HPDE6-E6E7 (cell line): ENCODE measurements at regions not wholly inside any gene's neighbourhood (a gene's known extent, or its start where the extent isn't known, plus 50 kb on each side); places are given as distances from the start of the nearest gene placed in this dataset.

Source experiments
- DNase-seq: peaks from one replicate; pipeline ENCODE4 v3.0.0; 2011; ENCODE audit warnings: missing footprints; ENCODE audit errors: extremely low spot score

- no peak for DNase-seq
Measured at GRCh38 chr4:26104056-26104685, 190.2 kb downstream of the SMIM20 start.

DNA sequence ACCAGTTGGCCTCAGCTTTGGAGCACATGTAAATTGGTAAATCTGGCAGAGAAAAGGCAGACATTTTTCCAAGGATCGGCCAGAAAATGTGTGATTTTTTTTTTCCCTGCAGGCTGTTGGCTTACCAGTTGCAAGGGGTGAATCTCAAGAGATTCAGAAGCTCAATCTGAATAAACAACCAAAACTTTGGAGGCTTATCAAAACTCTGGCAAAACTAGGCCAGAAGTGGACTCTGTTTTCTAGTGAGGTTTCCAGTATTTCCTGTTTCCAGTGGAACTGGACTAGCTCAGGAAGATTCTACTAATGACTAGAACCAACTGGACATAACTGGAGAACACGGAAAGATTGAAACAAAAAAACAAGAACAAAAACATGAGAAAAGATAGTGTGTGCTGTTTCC is 191.3 kb downstream of the SMIM20 start:
- DNase-seq: no peak

GRCh38 chr4:26105815-26106699 is 192.0 kb downstream of the SMIM20 start:
- DNase-seq: no peak

DNA sequence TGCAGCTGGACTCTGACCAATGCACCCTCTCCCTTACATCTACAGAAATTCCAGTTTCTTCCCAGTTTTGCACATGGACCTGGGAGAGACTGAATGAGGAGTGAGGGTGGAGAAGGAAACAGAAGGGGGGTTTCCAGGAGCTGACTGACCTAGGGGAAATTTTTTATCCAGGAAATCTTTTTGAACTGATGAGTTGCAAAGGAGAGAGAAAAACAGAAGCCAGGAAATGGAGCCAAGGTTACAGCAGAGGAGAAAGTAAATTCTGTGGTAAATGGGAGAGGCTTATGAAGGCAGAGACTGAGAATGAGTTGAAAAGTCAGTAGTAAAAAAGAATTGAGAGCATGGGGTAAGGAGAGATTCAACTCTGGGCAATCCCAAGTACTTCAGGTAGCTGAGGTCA is 192.8 kb downstream of the SMIM20 start:
- no peak for DNase-seq

- no peak for DNase-seq
Measured at GRCh38 chr4:26108054-26108453, 194.0 kb downstream of the SMIM20 start.

DNA sequence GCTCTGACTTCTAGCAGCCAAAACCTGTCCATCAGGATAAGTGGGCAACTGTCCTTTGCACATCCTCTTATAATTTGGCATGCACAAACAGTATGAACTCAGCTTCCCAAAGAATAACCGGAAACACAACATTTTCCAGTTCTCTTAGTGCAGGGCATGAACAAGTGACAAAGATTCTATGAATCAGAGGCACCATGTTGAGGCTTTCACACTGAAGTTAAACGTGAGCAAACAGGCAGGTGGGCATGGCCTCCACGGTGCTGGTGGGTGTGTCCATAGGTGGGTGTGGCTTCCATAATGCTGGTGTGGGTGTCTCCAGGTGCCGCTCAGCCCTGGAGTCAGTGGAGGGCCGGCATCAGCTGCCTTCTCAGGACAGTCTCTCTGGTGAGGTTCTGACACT is 196.5 kb downstream of the SMIM20 start:
- no peak for DNase-seq

- DNase-seq: no peak
Measured at GRCh38 chr4:26113339-26113940, 199.4 kb downstream of the SMIM20 start.

DNA sequence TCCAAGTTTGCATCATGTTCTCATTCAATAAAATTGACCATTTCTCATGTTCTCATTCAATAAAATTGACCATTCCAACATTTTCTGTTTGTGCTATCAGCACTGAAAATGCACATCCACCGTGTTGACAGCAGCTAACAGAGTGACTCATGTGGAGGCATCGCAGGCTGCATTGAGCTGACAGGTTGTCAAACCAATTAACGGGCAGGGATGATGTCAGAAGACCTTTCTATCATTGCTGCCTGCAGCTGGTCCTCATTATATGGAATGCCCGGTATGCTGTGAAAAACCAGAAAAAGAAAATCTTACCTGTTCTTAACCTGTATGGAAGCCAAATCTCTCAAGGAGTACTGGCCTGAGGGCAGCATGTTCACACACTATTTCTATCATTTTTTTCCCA is 202.0 kb downstream of the SMIM20 start:
- no peak for DNase-seq

DNA sequence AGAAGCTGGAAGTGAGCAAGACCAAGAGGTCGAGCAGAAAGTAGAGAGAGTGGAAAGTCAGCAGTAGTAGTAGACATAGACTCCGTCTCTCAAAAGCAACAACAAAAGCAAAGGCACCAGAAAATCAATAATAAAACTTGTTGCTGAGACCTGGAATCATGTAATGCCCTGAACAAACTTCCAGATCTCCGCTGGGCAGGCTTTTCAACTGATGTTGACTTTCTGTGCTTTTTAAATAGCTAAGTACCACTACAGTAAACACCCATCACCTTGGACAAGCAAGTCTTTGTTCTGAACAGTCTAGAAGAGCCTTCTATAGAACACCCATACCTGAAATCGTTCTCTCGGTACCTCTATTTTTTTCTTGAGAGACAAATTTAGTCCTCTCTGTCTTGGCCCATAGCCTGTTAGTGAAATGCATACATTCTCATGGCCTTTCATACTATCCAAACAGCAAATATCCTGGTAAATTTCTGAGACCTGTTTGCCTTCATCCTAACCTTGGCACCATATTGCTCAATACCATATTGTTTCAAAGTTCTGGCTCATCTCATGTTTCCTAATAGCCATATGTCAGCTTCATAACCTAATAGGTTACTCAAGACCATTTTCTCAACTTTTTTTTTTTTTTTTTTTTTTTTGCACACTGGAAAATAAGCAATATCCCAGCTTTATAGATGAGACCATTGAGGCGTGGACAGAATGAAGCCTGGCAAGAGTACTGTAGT is 200.6 kb upstream of the RBPJ start:
- no peak for DNase-seq

DNA sequence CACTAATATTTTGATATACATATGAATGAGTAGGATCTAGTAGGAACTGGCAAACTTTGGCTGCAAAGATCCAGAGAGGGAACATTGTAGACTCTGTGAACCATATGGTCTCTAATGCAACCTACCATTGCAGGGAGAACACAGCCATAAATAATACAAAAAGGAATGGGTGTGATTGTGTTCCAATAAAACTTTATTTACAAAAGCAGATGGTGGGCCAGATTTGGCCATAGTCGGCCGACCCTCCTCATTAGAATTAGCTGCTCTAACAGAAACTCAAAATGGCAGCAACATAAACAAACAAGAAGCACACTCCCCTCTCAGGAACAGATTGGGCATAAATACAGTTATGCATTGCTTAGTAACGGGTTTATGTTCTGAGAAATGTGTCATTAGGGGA is 198.1 kb upstream of the RBPJ start:
- DNase-seq: no peak

- no peak for DNase-seq
Measured at GRCh38 chr4:26124753-26125321, 196.0 kb upstream of the RBPJ start.

- DNase-seq: no peak
Measured at GRCh38 chr4:26126143-26126718, 194.6 kb upstream of the RBPJ start.

DNA sequence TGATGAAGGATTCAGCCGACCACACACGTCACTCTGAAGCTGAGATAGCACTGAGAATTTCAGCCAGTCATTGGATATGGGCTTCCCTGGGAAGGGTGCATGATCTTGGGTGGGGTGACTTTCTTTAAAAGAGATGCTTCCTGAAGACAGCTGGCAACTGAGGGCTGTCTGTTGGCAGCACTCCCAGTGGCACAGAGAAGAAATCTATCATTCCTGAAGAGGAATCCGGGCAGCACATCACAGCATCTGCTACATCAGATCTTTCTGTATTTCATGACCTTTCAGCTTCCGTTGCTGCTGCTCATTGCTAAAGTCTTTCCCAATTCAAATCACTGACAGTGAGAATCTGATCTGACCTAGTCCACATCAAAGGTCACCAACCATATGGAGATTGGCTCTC is 193.8 kb upstream of the RBPJ start:
- no peak for DNase-seq

DNA sequence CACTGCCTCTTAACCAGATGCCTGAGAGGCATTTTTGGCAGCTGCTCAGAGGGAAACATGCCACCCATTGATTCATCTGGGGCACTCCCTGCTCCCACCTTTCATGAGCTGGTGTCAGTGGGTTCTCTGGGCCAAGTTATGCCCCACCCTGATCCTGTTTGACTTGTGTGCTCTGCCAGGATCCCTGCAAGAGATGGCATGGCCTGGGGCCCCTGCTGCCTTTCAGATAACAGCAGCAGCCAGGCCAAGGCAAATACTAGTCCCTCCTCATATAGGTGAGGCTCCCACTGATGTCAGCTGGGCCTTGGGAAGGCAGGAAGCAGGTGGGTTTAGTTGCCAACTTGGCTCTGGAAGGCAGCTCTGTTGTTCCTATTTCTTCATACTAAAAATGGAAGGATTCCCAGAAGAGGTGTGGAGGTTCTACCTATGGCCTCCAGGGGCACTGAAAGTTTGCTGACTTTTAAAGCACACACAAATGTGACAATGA is 192.9 kb upstream of the RBPJ start:
- DNase-seq: peak; percentile 54

DNA sequence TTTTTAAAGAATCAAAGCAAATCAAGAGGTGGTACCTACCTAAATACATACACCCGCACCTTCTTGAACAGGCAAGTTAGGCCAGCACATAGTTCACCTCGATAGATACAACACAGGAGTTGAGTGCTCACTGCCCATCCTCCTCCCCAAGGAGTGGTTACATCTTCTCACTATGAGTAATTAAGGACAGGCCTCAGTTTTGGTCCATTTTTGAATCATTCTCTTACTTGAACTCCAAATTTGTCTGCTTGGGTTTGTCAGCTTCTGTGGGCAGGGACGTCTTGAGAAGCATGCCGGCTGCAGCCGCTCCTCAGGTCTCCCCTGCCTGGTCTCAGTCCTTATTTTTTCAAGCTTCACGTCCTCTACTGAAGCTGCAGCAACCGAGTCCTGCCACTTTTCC is 190.6 kb upstream of the RBPJ start:
- no peak for DNase-seq

GRCh38 chr4:26130841-26131432 is 189.9 kb upstream of the RBPJ start:
- DNase-seq: no peak

DNA sequence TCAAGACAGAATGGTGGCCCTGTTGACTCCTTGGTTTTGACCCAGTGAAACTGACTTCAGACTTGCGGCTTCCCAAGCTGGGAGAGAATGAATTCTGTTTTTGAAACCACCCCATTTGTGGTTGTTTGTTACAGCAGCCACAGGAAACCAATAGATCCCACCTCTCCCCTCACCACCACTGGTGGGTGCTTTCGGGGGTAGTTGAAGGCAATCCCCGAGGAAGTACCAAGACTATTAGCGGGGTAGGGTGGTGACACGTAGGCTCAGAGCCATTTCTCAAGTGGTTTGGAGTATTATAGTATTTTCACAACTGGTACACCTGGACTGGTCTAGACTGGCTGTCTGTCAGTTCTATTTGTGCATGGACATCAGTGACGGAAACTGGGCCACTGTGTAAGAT is 189.1 kb upstream of the RBPJ start:
- DNase-seq: no peak

GRCh38 chr4:26132858-26133257 is 188.0 kb upstream of the RBPJ start:
- DNase-seq: no peak

DNA sequence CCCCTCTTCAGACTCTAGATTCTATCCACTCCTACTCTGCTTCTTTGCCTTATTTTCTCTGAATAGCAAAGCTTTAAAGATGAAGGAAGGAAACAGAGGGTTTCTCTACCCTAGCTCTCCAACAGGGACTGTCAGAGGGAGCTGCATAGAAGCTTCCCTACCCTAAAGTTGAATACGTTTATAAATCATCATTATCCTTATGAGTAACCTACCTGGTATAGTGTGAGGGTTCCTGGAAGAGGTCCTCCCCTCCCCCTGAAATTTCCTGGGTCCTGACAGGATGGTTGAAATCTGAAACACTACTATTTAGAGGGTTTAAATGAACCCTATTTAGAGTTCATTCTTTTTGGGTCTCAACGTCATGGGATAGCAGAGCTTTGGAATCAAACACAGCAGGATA is 187.0 kb upstream of the RBPJ start:
- DNase-seq: no peak

DNA sequence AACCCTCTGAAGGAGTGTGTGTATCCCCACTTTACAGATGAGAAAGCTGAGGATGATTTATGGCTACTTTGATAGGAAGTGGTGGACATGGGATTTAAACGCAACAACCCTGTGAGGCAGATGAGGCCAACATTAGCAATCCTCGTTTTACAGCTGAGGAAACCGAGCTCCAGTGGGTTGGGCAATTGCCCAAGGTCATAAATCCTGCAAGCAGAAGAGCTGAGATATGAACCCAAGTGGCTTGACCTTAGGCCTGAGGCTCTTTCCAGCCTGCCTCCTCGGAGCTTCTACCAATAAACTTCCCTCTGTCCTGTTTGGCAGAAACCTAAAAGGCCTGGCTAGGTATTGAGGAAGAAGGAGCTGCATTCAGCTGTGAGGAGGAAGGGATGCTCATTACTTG is 185.5 kb upstream of the RBPJ start:
- DNase-seq: no peak

GRCh38 chr4:26136615-26137014 is 184.2 kb upstream of the RBPJ start:
- DNase-seq: no peak
